ENCODE measurements at regions not wholly inside any gene's neighbourhood (a gene's known extent, or its start where the extent isn't known, plus 50 kb on each side); places are given as distances from the start of the nearest gene placed in this dataset.

GRCh38 chr4:96637971-96638412 is 798.1 kb downstream of the PDHA2 start:
- no peak for DNase-seq (ENCODE audit: low spot score)

More at GRCh38 chr4:96637971-96638412, 798.1 kb downstream of the PDHA2 start:
- no peaks in the 10 kb centered on the region for H3K36me3 ChIP-seq (ENCODE audit: control insufficient read depth in 4 of 4, insufficient read depth in 3 of 4, low read depth in 1 of 4, low read length in 3 of 4)
- no peak overlapping the region for H3K27ac ChIP-seq (ENCODE audit: low read depth in 1 of 2, low read length in 2 of 2)
- H3K27me3 ChIP-seq (ENCODE audit: control insufficient read depth in 4 of 4, insufficient read depth in 4 of 4, low read length in 3 of 4) = no peaks in the 10 kb centered on the region
- WGBS = 49% methylated on average over 1 of the region's 1 CpG
- no peak for TF ChIP-seq REST (IDR thresholded peaks at IDR 0.05)
- TF ChIP-seq MAX (IDR thresholded peaks at IDR 0.05) = no peak
- no peak for TF ChIP-seq HNF4G (IDR thresholded peaks at IDR 0.05)
- no peak for TF ChIP-seq CTCF (IDR thresholded peaks at IDR 0.05; ENCODE audit: low read depth, low read length, missing input control)
- TF ChIP-seq GABPA (IDR thresholded peaks at IDR 0.05 in 1 of 2, conservative IDR thresholded peaks at IDR 0.05 in 1 of 2) = no peak
- TF ChIP-seq HNF4A (conservative IDR thresholded peaks at IDR 0.05) = no peak
- TF ChIP-seq YY1 (IDR thresholded peaks at IDR 0.05) = no peak
- TF ChIP-seq RAD21 (IDR thresholded peaks at IDR 0.05) = no peak
- no peak for TF ChIP-seq RXRA (IDR thresholded peaks at IDR 0.05)
- no peak for TF ChIP-seq SP1 (IDR thresholded peaks at IDR 0.05)
- no peak for TF ChIP-seq EGR1 (IDR thresholded peaks at IDR 0.05; ENCODE audit: low read depth in 2 of 2)
- no peak for TF ChIP-seq ZBTB33 (IDR thresholded peaks at IDR 0.05)
- no peak overlapping the region for H3K4me3 ChIP-seq (ENCODE audit: low read depth in 1 of 3, low read length in 3 of 3)
- H3K9me3 ChIP-seq (ENCODE audit: control insufficient read depth in 4 of 4, low read length in 3 of 4) = no peaks in the 10 kb centered on the region
- no peak overlapping the region for H3K9ac ChIP-seq (ENCODE audit: low read depth in 1 of 2, low read length in 2 of 2)
- no peaks in the 10 kb centered on the region for H3K4me1 ChIP-seq (ENCODE audit: control insufficient read depth in 4 of 4, insufficient read depth in 4 of 4, low read length in 3 of 4)

All from liver (tissue), 8 donors.